CD8-positive, alpha-beta memory T cell (primary cell): ENCODE measurements at regions not wholly inside any gene's neighbourhood (a gene's known extent, or its start where the extent isn't known, plus 50 kb on each side); places are given as distances from the start of the nearest gene placed in this dataset.
"Not testable (repeated sequence)": the region's sequence is repeated elsewhere in the genome, so short reads cannot be mapped to it uniquely, and the experiment has no call there.

Source experiments
- CTCF ChIA-PET: fragments of 350-600 bp; sonication (Branson Sonifier 250); formaldehyde crosslinking; loops from one replicate; lab custom pipeline; 2021; ENCODE audit warnings: antibody characterized with exemption; lab: Charles Lee
- POLR2A ChIA-PET: fragments of 350-600 bp; sonication (Branson Sonifier 250); formaldehyde crosslinking; loops from one replicate; lab custom pipeline; 2021; ENCODE audit warnings: antibody characterized with exemption; lab: Charles Lee
- DNase-seq, 5 donors: peaks; one replicate each; pipeline versions ENCODE4 v3.0.0 to v3.0.0-alpha.2; 2020 to 2022; ENCODE audit warnings: mixed read lengths in 1 of 5
- H3K27ac ChIP-seq: one replicate; pipeline ENCODE4 v1.7.0; 2013; ENCODE audit warnings: low read depth, mild to moderate bottlenecking, low read length, moderate library complexity
- H3K27me3 ChIP-seq: 2 replicates; pipeline ENCODE4 v1.7.0; 2013; ENCODE audit warnings: low read length, mild to moderate bottlenecking; ENCODE audit not compliant: insufficient read depth, poor library complexity, severe bottlenecking
- H3K36me3 ChIP-seq: 2 replicates; pipeline ENCODE4 v1.7.0; 2013; ENCODE audit warnings: mild to moderate bottlenecking, low read length, moderate library complexity; ENCODE audit not compliant: insufficient read depth
- H3K4me1 ChIP-seq: 2 replicates; pipeline ENCODE4 v1.7.0; 2013; ENCODE audit warnings: mild to moderate bottlenecking, low read length, moderate library complexity; ENCODE audit not compliant: insufficient read depth
- H3K4me3 ChIP-seq: 2 replicates; pipeline ENCODE4 v1.7.0; 2013; ENCODE audit warnings: mild to moderate bottlenecking, low read length
- H3K9me3 ChIP-seq: 2 replicates; pipeline ENCODE4 v1.7.0; 2013; ENCODE audit warnings: mild to moderate bottlenecking, low read length
- H3K27ac Mint-ChIP-seq, 8 donors: one replicate each; pipeline ENCODE4 v1.8.0; 2020 to 2021; ENCODE audit warnings: mixed read lengths in 8 of 8, mild to moderate bottlenecking in 6 of 8, inconsistent platforms in 3 of 8, moderate library complexity in 3 of 8
- H3K27me3 Mint-ChIP-seq, 2 donors: one replicate each; pipeline ENCODE4 v1.8.0; 2020 to 2021; ENCODE audit warnings: mixed read lengths in 2 of 2, mild to moderate bottlenecking in 1 of 2, moderate library complexity in 1 of 2
- H3K36me3 Mint-ChIP-seq, 3 donors: one replicate each; pipeline ENCODE4 v1.8.0; 2020 to 2021; ENCODE audit warnings: mixed read lengths in 3 of 3, inconsistent platforms in 1 of 3, mild to moderate bottlenecking in 1 of 3
- H3K4me1 Mint-ChIP-seq, 3 donors: one replicate each; pipeline ENCODE4 v1.8.0; 2020 to 2021; ENCODE audit warnings: mixed read lengths in 3 of 3, inconsistent platforms in 1 of 3, mild to moderate bottlenecking in 1 of 3
- H3K4me3 Mint-ChIP-seq, 7 donors: one replicate each; pipeline ENCODE4 v1.8.0; 2020 to 2021; ENCODE audit warnings: mixed read lengths in 7 of 7, mild to moderate bottlenecking in 6 of 7, moderate library complexity in 4 of 7, inconsistent platforms in 2 of 7
- H3K9me3 Mint-ChIP-seq, 5 donors: one replicate each; pipeline ENCODE4 v1.8.0; 2020 to 2022; ENCODE audit warnings: mixed read lengths in 5 of 5, mild to moderate bottlenecking in 3 of 5, moderate library complexity in 2 of 5, inconsistent platforms in 1 of 5

DNA sequence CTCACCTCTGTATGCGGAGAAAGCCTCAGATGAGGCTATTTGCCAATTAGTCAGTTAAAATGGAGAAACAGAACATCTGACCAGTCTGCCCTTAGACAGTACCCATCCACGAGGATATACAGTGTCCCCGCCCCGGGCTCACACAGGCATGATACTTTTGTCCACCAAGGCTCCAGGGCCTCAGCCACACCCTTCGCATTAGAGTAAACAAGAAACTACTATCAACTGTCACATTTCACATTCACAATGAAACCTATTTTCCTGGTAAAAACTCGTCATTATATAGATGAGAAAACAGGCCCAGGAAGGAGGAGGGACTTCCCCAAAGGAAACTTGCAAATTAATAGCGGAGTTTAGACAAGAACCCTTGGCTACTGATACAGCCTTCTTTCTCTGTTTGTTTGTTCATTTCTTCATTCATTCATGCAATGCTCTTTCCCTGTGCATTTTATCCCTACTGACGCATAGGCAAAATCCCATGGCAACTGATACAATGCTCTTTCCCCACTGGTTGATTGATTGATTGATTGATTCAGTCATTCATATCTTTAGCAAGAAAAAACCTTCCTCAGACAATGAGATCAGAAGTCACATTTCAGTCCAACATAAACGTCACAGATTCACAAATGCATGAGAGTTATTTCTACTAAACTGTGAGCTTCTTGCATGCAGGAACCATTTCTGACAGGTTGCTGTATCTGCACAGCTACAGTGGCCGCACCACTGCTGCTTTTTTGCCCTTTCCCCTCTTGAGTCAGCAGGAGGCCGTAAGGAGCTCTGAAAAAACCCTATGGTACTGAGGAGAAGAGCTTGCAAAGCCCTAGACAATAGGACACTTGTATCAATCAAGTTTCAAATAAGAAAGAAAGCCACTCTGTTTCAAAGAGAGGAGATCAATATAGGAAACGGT lies 777.1 kb downstream of the RNF144A start:
- H3K4me1 Mint-ChIP-seq = peaks cover 22 to 38% (median 29%) of the 10 kb centered on the region in 3 donors
- peaks cover 0 to 3% of the 10 kb centered on the region in 2 donors for H3K27me3 Mint-ChIP-seq
- peaks cover 0 to 4% (median 2%) of the 10 kb centered on the region in 3 donors for H3K36me3 Mint-ChIP-seq
- ChIA-PET CTCF (interaction anchor here (0.6 to 1.1 kb wide), 4 partner anchors 21 to 267 kb away, joined by 3 to 4 read pairs (median 3); no protein-coding TSS in a partner anchor), POLR2A (no interaction called here)
- no peaks in the 10 kb centered on the region for H3K9me3 ChIP-seq
- peak overlapping the region in 1 of 7 donors; percentile 1 for H3K4me3 Mint-ChIP-seq
- DNase-seq = no peak
- no peak overlapping the region for H3K27ac ChIP-seq
- no peaks in the 10 kb centered on the region for H3K4me1 ChIP-seq
- no peaks in the 10 kb centered on the region for H3K27me3 ChIP-seq
- H3K9me3 Mint-ChIP-seq = no peaks in the 10 kb centered on the region
- peak overlapping the region in 3 of 8 donors; percentile 13 to 44 (median 25) for H3K27ac Mint-ChIP-seq
- no peak overlapping the region for H3K4me3 ChIP-seq
- H3K36me3 ChIP-seq = no peaks in the 10 kb centered on the region

DNA sequence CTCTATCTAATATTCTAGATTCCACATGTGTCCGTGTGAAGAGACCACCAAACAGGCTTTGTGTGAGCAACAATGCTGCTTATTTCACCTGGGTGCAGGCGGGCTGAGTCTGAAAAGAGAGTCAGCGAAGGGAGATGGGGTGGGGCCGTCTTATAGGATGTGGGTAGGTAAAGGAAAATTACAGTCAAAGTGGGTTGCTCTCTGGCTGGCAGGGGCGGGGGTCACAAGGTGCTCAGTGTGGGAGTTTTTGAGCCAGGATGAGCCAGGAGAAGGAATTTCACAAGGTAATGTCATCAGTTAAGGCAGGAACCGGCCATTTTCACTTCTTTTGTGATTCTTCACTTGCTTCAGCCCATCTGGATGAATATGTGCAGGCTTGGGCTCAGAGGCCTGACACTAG lies 779.3 kb downstream of the RNF144A start:
- H3K27me3 Mint-ChIP-seq, H3K9me3 Mint-ChIP-seq, H3K4me1 ChIP-seq, CTCF ChIA-PET, H3K27me3 ChIP-seq, H3K9me3 ChIP-seq, H3K27ac ChIP-seq, DNase-seq, H3K36me3 ChIP-seq, H3K4me3 ChIP-seq, POLR2A ChIA-PET: not testable (repeated sequence)
- Mint-ChIP-seq H3K4me1 (peaks cover 22 to 38% (median 29%) of the 10 kb centered on the region in 3 donors), H3K36me3 (peaks cover 0 to 13% (median 2%) of the 10 kb centered on the region in 3 donors), H3K27ac (peak overlapping the region in 1 of 8 donors; percentile 19), H3K4me3 (peak overlapping the region in 1 of 7 donors; percentile 74)

DNA sequence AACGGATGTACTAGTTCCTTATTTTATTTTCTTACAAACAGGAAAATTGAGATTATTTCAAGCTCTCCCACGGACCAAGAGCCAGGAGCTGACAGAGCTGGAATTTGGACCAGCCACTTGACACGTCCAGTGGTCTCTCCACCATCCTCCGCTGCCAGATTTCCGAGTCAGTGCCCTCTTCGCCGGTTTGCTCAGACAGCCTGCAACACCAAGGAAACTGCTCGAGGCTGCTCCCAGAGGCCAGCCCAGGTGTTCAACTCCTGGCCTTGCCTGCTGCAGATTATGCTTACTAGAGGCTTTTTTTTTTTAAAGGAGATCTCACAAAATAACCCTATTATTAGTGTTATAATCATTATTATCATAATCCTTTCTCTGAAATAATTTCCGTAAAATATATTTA lies 779.8 kb downstream of the RNF144A start:
- peaks cover 0 to 13% (median 2%) of the 10 kb centered on the region in 3 donors for H3K36me3 Mint-ChIP-seq
- POLR2A ChIA-PET = no interaction called here

DNA sequence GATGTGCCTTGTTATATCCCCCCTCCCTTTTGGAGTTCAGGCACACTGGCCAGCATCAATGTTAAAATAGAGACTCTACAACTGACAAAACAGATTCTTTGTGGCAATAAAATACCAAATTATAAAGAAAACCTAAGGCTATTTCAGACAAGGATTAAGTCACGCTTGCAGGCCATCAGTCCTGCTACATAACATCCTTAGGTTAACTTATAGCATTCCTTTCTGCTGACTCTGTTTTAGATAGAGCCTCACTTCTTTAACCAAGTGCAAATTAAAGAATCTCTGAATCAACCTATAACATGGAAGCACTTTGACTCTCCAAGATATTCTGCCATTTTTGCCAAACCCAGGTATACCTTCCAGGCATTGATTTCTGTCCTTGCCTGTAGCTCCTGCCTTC lies 784.6 kb downstream of the RNF144A start:
- Mint-ChIP-seq H3K9me3 (peaks cover 0 to 2% (median 0%) of the 10 kb centered on the region in 5 donors), H3K27ac (no peak overlapping the region), H3K36me3 (peaks cover 0 to 8% (median 2%) of the 10 kb centered on the region in 3 donors), H3K4me1 (peaks cover 4 to 14% (median 12%) of the 10 kb centered on the region in 3 donors), H3K4me3 (no peak overlapping the region), H3K27me3 (no peaks in the 10 kb centered on the region)
- Histone ChIP-seq H3K4me3 (no peak overlapping the region), H3K9me3 (no peaks in the 10 kb centered on the region), H3K27me3 (no peaks in the 10 kb centered on the region), H3K27ac (no peak overlapping the region), H3K36me3 (no peaks in the 10 kb centered on the region), H3K4me1 (no peaks in the 10 kb centered on the region)
- ChIA-PET CTCF (interaction anchor here (1.3 kb wide), 1 partner anchor 703 kb away, joined by 3 read pairs; no protein-coding TSS in a partner anchor), POLR2A (no interaction called here)
- no peak for DNase-seq

More for the DNA sequence above, 779.8 kb downstream of the RNF144A start:
- no peak overlapping the region for H3K27ac ChIP-seq
- no peaks in the 10 kb centered on the region for H3K9me3 ChIP-seq
- no peak overlapping the region for H3K27ac Mint-ChIP-seq
- H3K4me1 ChIP-seq = no peaks in the 10 kb centered on the region
- no peaks in the 10 kb centered on the region for H3K27me3 ChIP-seq
- CTCF ChIA-PET = no interaction called here
- H3K4me3 ChIP-seq = no peak overlapping the region
- H3K36me3 ChIP-seq = no peaks in the 10 kb centered on the region
- peaks cover 0 to 2% (median 0%) of the 10 kb centered on the region in 5 donors for H3K9me3 Mint-ChIP-seq
- peaks cover 0 to 3% of the 10 kb centered on the region in 2 donors for H3K27me3 Mint-ChIP-seq
- no peak for DNase-seq
- no peak overlapping the region for H3K4me3 Mint-ChIP-seq
- peaks cover 19 to 34% (median 25%) of the 10 kb centered on the region in 3 donors for H3K4me1 Mint-ChIP-seq

DNA sequence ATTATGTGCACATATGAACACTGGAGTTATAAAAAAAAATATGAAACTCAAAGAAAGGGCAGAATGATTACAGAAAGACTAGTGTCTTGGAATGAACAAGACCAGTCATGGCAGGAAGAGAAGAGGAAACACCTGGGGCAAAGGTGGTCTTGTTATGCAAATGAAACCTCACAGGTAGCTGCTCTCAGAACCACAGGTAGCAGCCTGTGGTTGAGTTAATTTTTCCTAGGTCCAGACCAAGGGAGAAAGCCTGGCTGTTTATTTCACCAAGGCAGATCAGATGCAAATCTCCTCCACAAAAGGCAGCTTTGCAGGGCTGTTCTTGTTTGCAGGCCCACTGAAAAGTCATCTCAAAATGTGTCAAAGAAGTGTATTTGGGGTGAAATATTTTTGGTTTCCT lies 785.8 kb downstream of the RNF144A start:
- Mint-ChIP-seq H3K9me3 (peaks cover 0 to 2% (median 0%) of the 10 kb centered on the region in 5 donors), H3K4me1 (peaks cover 4 to 14% (median 12%) of the 10 kb centered on the region in 3 donors), H3K4me3 (no peak overlapping the region), H3K27ac (peak overlapping the region in 1 of 8 donors; percentile 23), H3K36me3 (peaks cover 0 to 8% (median 0%) of the 10 kb centered on the region in 3 donors), H3K27me3 (no peaks in the 10 kb centered on the region)
- Histone ChIP-seq H3K4me1 (no peaks in the 10 kb centered on the region), H3K27ac (no peak overlapping the region), H3K36me3 (no peaks in the 10 kb centered on the region), H3K9me3 (no peaks in the 10 kb centered on the region), H3K4me3 (no peak overlapping the region), H3K27me3 (no peaks in the 10 kb centered on the region)
- ChIA-PET CTCF (interaction anchor here (1.3 kb wide), 1 partner anchor 702 kb away, joined by 3 read pairs; no protein-coding TSS in a partner anchor), POLR2A (no interaction called here)
- no peak for DNase-seq

DNA sequence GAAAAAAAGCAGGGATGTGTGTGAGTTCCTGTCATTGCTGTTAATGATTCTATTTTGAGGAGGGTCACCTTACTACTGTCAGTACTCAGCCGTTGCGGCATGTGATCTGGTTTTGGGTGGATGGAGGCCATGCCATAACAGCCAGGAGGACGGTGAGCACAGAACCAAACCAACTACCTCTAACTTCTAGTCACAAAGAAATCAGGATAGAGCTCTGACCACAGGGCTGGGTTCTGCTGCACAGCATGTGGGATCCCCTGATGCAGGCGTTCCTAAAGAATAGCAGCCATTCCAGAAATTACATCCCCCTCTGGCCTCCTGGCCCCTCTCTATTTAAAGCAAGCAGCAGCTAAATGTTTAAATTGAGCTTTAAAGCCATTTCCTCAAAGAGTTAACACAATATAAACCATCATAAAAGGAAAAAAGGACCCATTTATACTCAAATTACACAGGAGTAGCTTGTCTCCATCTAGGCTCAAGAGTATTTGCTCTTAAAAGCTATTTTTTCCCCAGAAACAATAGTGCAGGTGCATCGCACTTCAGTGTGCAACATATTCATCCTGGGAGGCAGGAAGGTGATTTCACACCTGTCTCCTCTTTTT lies 786.4 kb downstream of the RNF144A start:
- Histone ChIP-seq H3K27me3 (no peaks in the 10 kb centered on the region), H3K9me3 (no peaks in the 10 kb centered on the region), H3K27ac (no peak overlapping the region), H3K36me3 (no peaks in the 10 kb centered on the region), H3K4me3 (no peak overlapping the region), H3K4me1 (no peaks in the 10 kb centered on the region)
- H3K4me1 Mint-ChIP-seq = peaks cover 4 to 14% (median 12%) of the 10 kb centered on the region in 3 donors
- ChIA-PET CTCF (no interaction called here), POLR2A (no interaction called here)
- DNase-seq = no peak
- peaks cover 0 to 8% (median 0%) of the 10 kb centered on the region in 3 donors for H3K36me3 Mint-ChIP-seq
- H3K9me3 Mint-ChIP-seq = peaks cover 0 to 2% (median 0%) of the 10 kb centered on the region in 5 donors
- H3K27ac Mint-ChIP-seq = peak overlapping the region in 1 of 8 donors; percentile 81
- H3K4me3 Mint-ChIP-seq = no peak overlapping the region
- H3K27me3 Mint-ChIP-seq = no peaks in the 10 kb centered on the region

DNA sequence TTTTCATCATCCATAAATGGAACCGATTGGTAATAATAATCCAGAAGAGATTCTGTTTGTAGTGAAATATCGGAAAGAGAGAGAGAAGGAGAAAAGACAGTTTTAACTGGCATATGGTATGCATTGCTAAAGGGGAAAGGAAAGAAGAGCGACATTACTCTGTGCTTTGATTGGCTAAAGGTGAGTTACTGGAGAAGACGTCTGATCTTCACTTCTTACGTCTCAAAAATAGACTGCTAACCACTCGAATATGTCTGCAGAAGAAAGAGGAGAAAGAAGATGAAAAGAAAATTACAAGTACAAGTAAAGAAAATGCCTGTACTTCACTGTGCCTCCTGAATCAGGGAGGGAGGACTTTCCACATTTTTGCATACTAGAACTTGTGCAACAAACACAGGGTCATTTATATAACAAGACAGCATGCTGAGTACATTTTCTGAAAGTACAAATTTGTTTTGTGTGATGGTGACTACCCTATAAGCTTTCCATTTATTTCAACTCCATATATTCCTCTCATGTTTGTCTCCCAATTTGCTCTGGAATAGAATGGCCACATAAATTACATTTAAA lies 787.2 kb downstream of the RNF144A start:
- H3K4me1 ChIP-seq = no peaks in the 10 kb centered on the region
- no peaks in the 10 kb centered on the region for H3K36me3 ChIP-seq
- DNase-seq = no peak
- H3K27me3 Mint-ChIP-seq = no peaks in the 10 kb centered on the region
- H3K27ac ChIP-seq = no peak overlapping the region
- peaks cover 4 to 14% (median 12%) of the 10 kb centered on the region in 3 donors for H3K4me1 Mint-ChIP-seq
- H3K9me3 Mint-ChIP-seq = peaks cover 0 to 2% (median 0%) of the 10 kb centered on the region in 5 donors
- H3K36me3 Mint-ChIP-seq = peaks cover 0 to 8% (median 0%) of the 10 kb centered on the region in 3 donors
- no peak overlapping the region for H3K27ac Mint-ChIP-seq
- CTCF ChIA-PET = no interaction called here
- H3K27me3 ChIP-seq = no peaks in the 10 kb centered on the region
- POLR2A ChIA-PET = no interaction called here
- H3K4me3 ChIP-seq = no peak overlapping the region
- H3K9me3 ChIP-seq = no peaks in the 10 kb centered on the region
- no peak overlapping the region for H3K4me3 Mint-ChIP-seq
